VCaP (cell line): ENCODE measurements at regions not wholly inside any gene's neighbourhood (a gene's known extent, or its start where the extent isn't known, plus 50 kb on each side); places are given as distances from the start of the nearest gene placed in this dataset.

Experiments
- H3K27ac ChIP-seq: fragments of 450-650 bp; 2 replicates; pipeline ENCODE4 v1.5.1; 2017
- CTCF ChIP-seq: fragments of 450-650 bp; conservative IDR thresholded peaks from 2 replicates; pipeline ENCODE4 v1.5.1; 2017; ENCODE audit warnings: mild to moderate bottlenecking, moderate library complexity

GRCh38 chr10:25761937-25762336 is 172.1 kb upstream of the MYO3A start:
- no peak overlapping the region for H3K27ac ChIP-seq
- no peak for TF ChIP-seq CTCF

- TF ChIP-seq CTCF: no peak
Measured at GRCh38 chr10:25766213-25766612, 167.8 kb upstream of the MYO3A start.

GRCh38 chr10:25766687-25767221 is 167.3 kb upstream of the MYO3A start:
- TF ChIP-seq CTCF: no peak
- H3K27ac ChIP-seq: no peak overlapping the region

More at GRCh38 chr10:25766213-25766612, 167.8 kb upstream of the MYO3A start:
- H3K27ac ChIP-seq: no peak overlapping the region

DNA sequence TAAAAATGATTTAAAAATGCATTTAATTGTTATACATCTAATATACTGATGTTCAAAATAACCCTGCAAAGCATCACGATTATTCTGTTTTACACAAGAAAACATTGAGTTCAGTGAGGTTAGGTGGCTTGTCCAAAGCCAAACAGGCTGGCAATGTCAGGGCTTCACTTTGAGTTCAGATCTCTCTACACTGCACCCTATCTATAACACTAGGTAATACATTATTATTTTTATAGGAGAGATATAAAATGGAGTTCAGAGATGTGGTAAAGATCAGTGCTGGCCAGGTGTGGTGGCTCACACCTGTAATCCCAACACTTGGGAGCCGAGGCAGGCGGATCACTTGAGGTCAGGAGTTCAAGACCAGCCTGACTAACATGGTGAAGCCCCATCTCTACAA is 165.9 kb upstream of the MYO3A start:
- TF ChIP-seq CTCF: no peak
- no peak overlapping the region for H3K27ac ChIP-seq

GRCh38 chr10:25778646-25779045 is 155.4 kb upstream of the MYO3A start:
- no peak overlapping the region for H3K27ac ChIP-seq

GRCh38 chr10:25786161-25786560 is 147.9 kb upstream of the MYO3A start:
- H3K27ac ChIP-seq: no peak overlapping the region
- TF ChIP-seq CTCF: no peak

More at GRCh38 chr10:25778646-25779045, 155.4 kb upstream of the MYO3A start:
- TF ChIP-seq CTCF: no peak

GRCh38 chr10:25786899-25787298 is 147.1 kb upstream of the MYO3A start:
- no peak for TF ChIP-seq CTCF
- H3K27ac ChIP-seq: no peak overlapping the region
